Heart right ventricle (tissue), 16 donors: ENCODE measurements at regions not wholly inside any gene's neighbourhood (a gene's known extent, or its start where the extent isn't known, plus 50 kb on each side); places are given as distances from the start of the nearest gene placed in this dataset.

Experiments used
- ATAC-seq, 8 donors: fragments of 200-7000 bp; cut with Tn5 transposase; one replicate each; pipeline ENCODE4 v1.9.1; 2020; ENCODE audit warnings: mild to moderate bottlenecking in 8 of 8, moderate library complexity in 8 of 8, moderate number of reproducible peaks in 1 of 8
- DNase-seq, 2 donors: peaks; one replicate each; pipeline ENCODE4 v3.0.0-alpha.2; 2020
- H3K27ac ChIP-seq, 10 donors: fragments of 200-600 bp; sonication (generic) in 2 of 10; one replicate each; pipeline versions ENCODE4 v1.5.0 to v1.8.0; 2020 to 2022; ENCODE audit warnings: mild to moderate bottlenecking in 3 of 10
- H3K27me3 ChIP-seq, 7 donors: fragments of 200-600 bp; one replicate each; pipeline ENCODE4 v1.8.0; 2021 to 2022; ENCODE audit warnings: mild to moderate bottlenecking in 2 of 7
- H3K36me3 ChIP-seq, 9 donors: fragments of 200-600 bp; sonication (generic) in 1 of 9; one replicate each; pipeline versions ENCODE4 v1.5.0 to v1.8.0; 2020 to 2022; ENCODE audit warnings: mild to moderate bottlenecking in 2 of 9
- H3K4me1 ChIP-seq, 9 donors: fragments of 200-600 bp; sonication (generic) in 1 of 9; one replicate each; pipeline versions ENCODE4 v1.5.0 to v1.8.0; 2020 to 2022; ENCODE audit warnings: mild to moderate bottlenecking in 4 of 9
- H3K4me3 ChIP-seq, 10 donors: fragments of 200-600 bp; sonication (generic) in 2 of 10; one replicate each; pipeline versions ENCODE4 v1.5.0 to v1.8.0; 2020 to 2022; ENCODE audit warnings: mild to moderate bottlenecking in 7 of 10, moderate library complexity in 2 of 10
- H3K9me3 ChIP-seq, 11 donors: fragments of 200-600 bp in 10 of 11; sonication (generic) in 2 of 11; one replicate each; pipeline versions ENCODE4 v1.5.0 to v1.8.0; 2013 to 2022; ENCODE audit warnings: mild to moderate bottlenecking in 2 of 11, control low read depth in 1 of 11, moderate library complexity in 1 of 11
- CTCF ChIP-seq, 9 donors: fragments of 200-600 bp; sonication (generic) in 2 of 9; IDR thresholded peaks; one replicate each; pipeline versions ENCODE4 v1.5.0 to v1.8.0; 2021 to 2022; ENCODE audit warnings: antibody characterized with exemption in 9 of 9, mild to moderate bottlenecking in 5 of 9, moderate library complexity in 1 of 9
- WGBS, 2 donors: extraction: QIAGEN DNeasy Blood & Tissue Kit; methylation state at CpG; one replicate each; pipeline ENCODE4 v1.1.7; 2013; ENCODE audit warnings: inconsistent platforms in 1 of 2; 5-methylcytosine and 5-hydroxymethylcytosine counted together
- intact Hi-C, 10 donors: fragments of 100-400 bp; cut with DNase I; formaldehyde crosslinking; loops; one replicate each; pipeline versions ENCODE4 v1.11.1 to v1.14.2; 2022
- donor health status: Arrhythmogenic right ventricular cardiomyopathy.
- donor health status: ischemic (EF 13 %, LVEDD 7.1; RV severe dilation, severe dysfunction).
- donor health status: healthy with polysubstance abuse.
- donor health status: DM: no; HTN: yes; CAD: no.
- donor health status: DM: no; HTN: no; CAD: no.
- donor health status: ischemic (EF 25% LVEDD 6.9; RV normal size, moderate dysfunction).
- donor health status: ischemic (EF 25% LVEDD 5.7; RV mildly dilated, moderate dysfunction).
- donor health status: healthy.
- donor health status: DM: yes; HTN: yes; CAD: no.
- donor health status: Ischemic cardiomyopathy.
- donor health status: ischemic (EF 35%, LVEDD 5.7; RV mildly dilated, moderate dysfunction).
- donor health status: nonischemic (EF 11% LVEDD 7.7; RV severe dilation, severe dysfunction).
- donor health status: DM: yes; HTN: yes; CAD: no.
- donor health status: PGD.
- donor health status: ischemic (EF 29% LVEDD 5.4; RV normal size, mild dysfunction).
- donor health status: nonischemic (EF 23%, LVEDD 6.1; RV moderate dilation, normal function).

- Histone ChIP-seq H3K4me3 (no peak overlapping the region), H3K4me1 (peaks cover 0 to 5% (median 0%) of the 10 kb centered on the region in 9 donors), H3K36me3 (no peaks in the 10 kb centered on the region), H3K27ac (no peak overlapping the region), H3K27me3 (peaks cover 0 to 8% (median 0%) of the 10 kb centered on the region in 7 donors), H3K9me3 (no peaks in the 10 kb centered on the region)
- 86 to 90% methylated on average over 7 of the region's 7 CpGs for WGBS, 2 donors
- DNase-seq (no peak), ATAC-seq (no peak)
- no peak for TF ChIP-seq CTCF (IDR thresholded peaks at IDR 0.05)
- intact Hi-C loops: loop anchor here in 7 of 10 donors (5.0 to 10.0 kb wide), 4 partner anchors 315 to 1415 kb away; no protein-coding TSS in a partner anchor
These were observed 322.7 kb upstream of the SOX11 start for GRCh38 chr2:5369510-5369909.

DNA sequence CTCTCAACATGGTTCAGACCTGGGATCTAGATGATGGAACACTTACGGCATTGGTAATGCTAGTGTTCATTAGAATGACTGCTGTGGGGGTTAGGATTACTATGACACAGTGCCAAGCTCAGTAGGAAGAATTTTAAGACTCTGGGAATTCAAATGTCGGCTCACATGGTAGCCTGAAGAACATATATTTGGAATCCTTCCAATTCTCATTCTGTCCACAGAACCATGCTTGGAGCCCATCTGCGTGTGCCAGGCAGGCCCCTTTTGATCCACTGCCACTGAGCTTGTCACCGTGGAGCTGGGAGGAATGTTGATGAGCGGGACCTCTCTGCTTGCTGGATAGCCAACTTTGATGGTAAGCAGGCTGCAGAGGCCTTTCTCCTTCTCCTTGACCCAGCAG is 322.0 kb upstream of the SOX11 start:
- WGBS, 2 donors: 66 to 78% methylated on average over 5 of the region's 5 CpGs
- no peak for TF ChIP-seq CTCF (IDR thresholded peaks at IDR 0.05)
- H3K27me3 ChIP-seq: peaks cover 0 to 8% (median 0%) of the 10 kb centered on the region in 7 donors
- no peak overlapping the region for H3K4me3 ChIP-seq
- no peaks in the 10 kb centered on the region for H3K9me3 ChIP-seq
- intact Hi-C loops: no loop called here
- peaks cover 0 to 9% (median 0%) of the 10 kb centered on the region in 9 donors for H3K4me1 ChIP-seq
- DNase-seq (no peak), ATAC-seq (no peak)
- H3K36me3 ChIP-seq: no peaks in the 10 kb centered on the region
- H3K27ac ChIP-seq: no peak overlapping the region

GRCh38 chr2:5372141-5372540 is 320.0 kb upstream of the SOX11 start:
- ATAC-seq (no peak), DNase-seq (no peak)
- intact Hi-C loops: no loop called here
- H3K4me1 ChIP-seq: peaks cover 0 to 9% (median 0%) of the 10 kb centered on the region in 9 donors
- no peak for TF ChIP-seq CTCF (IDR thresholded peaks at IDR 0.05)
- H3K27ac ChIP-seq: no peak overlapping the region
- H3K9me3 ChIP-seq: no peaks in the 10 kb centered on the region
- H3K4me3 ChIP-seq: no peak overlapping the region
- H3K36me3 ChIP-seq: no peaks in the 10 kb centered on the region
- WGBS, 2 donors: 81 to 82% methylated on average over 6 of the region's 6 CpGs
- peaks cover 0 to 8% (median 0%) of the 10 kb centered on the region in 7 donors for H3K27me3 ChIP-seq

DNA sequence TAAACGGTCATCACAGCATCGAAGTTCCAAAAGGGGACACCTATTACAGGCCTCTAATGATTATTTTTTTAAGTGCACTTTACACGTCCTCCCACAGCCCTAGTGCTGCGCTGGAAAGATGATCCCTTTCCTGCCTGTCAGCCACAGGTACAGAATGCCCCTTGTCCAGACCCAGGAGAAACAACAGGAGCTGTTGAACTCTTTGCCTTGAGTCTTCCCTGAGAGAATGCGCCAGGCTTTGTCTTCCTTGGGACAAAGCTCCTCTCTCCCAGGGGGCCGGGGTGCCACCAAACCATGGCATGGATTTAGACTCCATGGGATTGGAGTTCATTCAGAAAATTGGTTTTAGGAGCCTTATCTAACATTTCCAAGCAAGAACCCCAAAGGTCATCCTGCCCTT is 319.0 kb upstream of the SOX11 start:
- peaks cover 0 to 8% (median 0%) of the 10 kb centered on the region in 7 donors for H3K27me3 ChIP-seq

More for the DNA sequence above, 319.0 kb upstream of the SOX11 start:
- Histone ChIP-seq H3K4me3 (no peak overlapping the region), H3K4me1 (peaks cover 0 to 9% (median 0%) of the 10 kb centered on the region in 9 donors), H3K27ac (no peak overlapping the region), H3K9me3 (no peaks in the 10 kb centered on the region), H3K36me3 (no peaks in the 10 kb centered on the region)
- WGBS, 2 donors: 30 to 42% methylated on average over 6 of the region's 6 CpGs
- ATAC-seq: no peak
- no peak for TF ChIP-seq CTCF (IDR thresholded peaks at IDR 0.05)
- DNase-seq: no peak
- intact Hi-C loops: no loop called here
